DOHH2 (cell line): ENCODE measurements at regions not wholly inside any gene's neighbourhood (a gene's known extent, or its start where the extent isn't known, plus 50 kb on each side); places are given as distances from the start of the nearest gene placed in this dataset.

Source experiments
- H3F3A ChIP-seq: fragments of 200-600 bp; sonication (generic), shearing (Covaris generic); 2 replicates; pipeline ENCODE4 v1.6.0; 2016; ENCODE audit warnings: antibody characterized with exemption, mild to moderate bottlenecking; ENCODE audit not compliant: control insufficient read depth, insufficient read depth
- H3K27ac ChIP-seq: fragments of 200-600 bp; sonication (generic); 2 replicates; pipeline ENCODE4 v1.5.1; 2014; ENCODE audit warnings: low read depth, mild to moderate bottlenecking, low read length, moderate library complexity
- H3K27me3 ChIP-seq: fragments of 200-600 bp; sonication (generic); 2 replicates; pipeline ENCODE4 v1.6.1; 2014; ENCODE audit warnings: mild to moderate bottlenecking, low read length, mixed read lengths; ENCODE audit not compliant: control insufficient read depth
- H3K36me3 ChIP-seq: fragments of 200-600 bp; sonication (generic); 2 replicates; pipeline ENCODE4 v1.6.1; 2014; ENCODE audit warnings: mild to moderate bottlenecking, low read length, moderate library complexity, mixed read lengths; ENCODE audit not compliant: control insufficient read depth
- H3K4me1 ChIP-seq: fragments of 200-600 bp; sonication (generic); 2 replicates; pipeline ENCODE4 v1.6.1; 2014; ENCODE audit warnings: mild to moderate bottlenecking, low read length, mixed read lengths; ENCODE audit not compliant: control insufficient read depth
- H3K4me2 ChIP-seq: fragments of 200-600 bp; sonication (generic); 2 replicates; pipeline ENCODE4 v1.6.0; 2014; ENCODE audit warnings: mild to moderate bottlenecking, low read length, moderate library complexity
- H3K4me3 ChIP-seq: fragments of 200-600 bp; sonication (generic); 2 replicates; pipeline ENCODE4 v1.5.1; 2014; ENCODE audit warnings: mild to moderate bottlenecking, low read length, mixed read lengths
- H3K79me2 ChIP-seq: fragments of 200-600 bp; sonication (generic); 2 replicates; pipeline ENCODE4 v1.6.1; 2014; ENCODE audit warnings: mild to moderate bottlenecking, low read length, mixed read lengths; ENCODE audit not compliant: control insufficient read depth
- H3K9me2 ChIP-seq: fragments of 200-600 bp; sonication (generic); replicated peaks from 2 replicates; pipeline ENCODE4 v1.6.1; 2014; ENCODE audit warnings: mild to moderate bottlenecking, low read length, mixed read lengths; ENCODE audit not compliant: control insufficient read depth
- H3K9me3 ChIP-seq: fragments of 200-600 bp; sonication (generic); 2 replicates; pipeline ENCODE4 v1.6.1; 2014; ENCODE audit warnings: antibody characterized with exemption, low read length, mixed read lengths; ENCODE audit not compliant: control insufficient read depth, insufficient read depth
- H4K20me1 ChIP-seq: fragments of 200-600 bp; sonication (generic); 2 replicates; pipeline ENCODE4 v1.6.0; 2014; ENCODE audit warnings: low read depth, mild to moderate bottlenecking, antibody characterized with exemption, low read length, moderate library complexity; ENCODE audit not compliant: control insufficient read depth, insufficient read depth
- CTCF ChIP-seq: fragments of 200-600 bp; sonication (generic); IDR thresholded peaks from one replicate; pipeline ENCODE4 v1.5.1; 2014; ENCODE audit warnings: antibody characterized with exemption, mild to moderate bottlenecking, low read depth, low read length; ENCODE audit not compliant: poor library complexity, severe bottlenecking
- EZH2phosphoT487 ChIP-seq: fragments of 200-600 bp; sonication (generic); IDR thresholded peaks from 2 replicates; pipeline ENCODE4 v1.6.1; 2017; ENCODE audit warnings: borderline replicate concordance, mild to moderate bottlenecking, antibody characterized with exemption, low read length, moderate library complexity, mixed read lengths

GRCh38 chr20:11347738-11348137, 570.0 kb upstream of the BTBD3 start:
- no peaks in the 10 kb centered on the region for H3K9me3 ChIP-seq
- no peaks in the 10 kb centered on the region for H4K20me1 ChIP-seq
- no peak overlapping the region for H3K4me3 ChIP-seq
- no peaks in the 10 kb centered on the region for H3K27me3 ChIP-seq
- H3K36me3 ChIP-seq, result no peaks in the 10 kb centered on the region
- no peak for TF ChIP-seq EZH2phosphoT487
- no peak for TF ChIP-seq CTCF
- no peak overlapping the region for H3K27ac ChIP-seq
- H3K9me2 ChIP-seq, result no peaks in the 10 kb centered on the region
- H3K4me1 ChIP-seq, result no peaks in the 10 kb centered on the region
- no peak overlapping the region for H3K4me2 ChIP-seq
- H3F3A ChIP-seq, result no peaks in the 10 kb centered on the region
- H3K79me2 ChIP-seq, result no peaks in the 10 kb centered on the region

- Histone ChIP-seq H3K4me3 (no peak overlapping the region), H4K20me1 (no peaks in the 10 kb centered on the region), H3K9me3 (no peaks in the 10 kb centered on the region), H3F3A (no peaks in the 10 kb centered on the region), H3K27me3 (no peaks in the 10 kb centered on the region), H3K36me3 (no peaks in the 10 kb centered on the region), H3K27ac (no peak overlapping the region), H3K4me1 (no peaks in the 10 kb centered on the region), H3K4me2 (no peak overlapping the region), H3K9me2 (no peaks in the 10 kb centered on the region), H3K79me2 (no peaks in the 10 kb centered on the region)
- TF ChIP-seq CTCF (no peak), EZH2phosphoT487 (no peak)
These were observed 567.3 kb upstream of the BTBD3 start for GRCh38 chr20:11350126-11351005.

GRCh38 chr20:11352041-11352440, 565.7 kb upstream of the BTBD3 start:
- H3K36me3 ChIP-seq, result no peaks in the 10 kb centered on the region
- H3K27ac ChIP-seq, result no peak overlapping the region
- TF ChIP-seq CTCF (no peak), EZH2phosphoT487 (no peak)
- H3K4me2 ChIP-seq, result no peak overlapping the region
- H3K4me3 ChIP-seq, result no peak overlapping the region
- H3K27me3 ChIP-seq, result no peaks in the 10 kb centered on the region
- H3F3A ChIP-seq, result no peaks in the 10 kb centered on the region
- no peaks in the 10 kb centered on the region for H3K9me2 ChIP-seq
- H4K20me1 ChIP-seq, result no peaks in the 10 kb centered on the region
- H3K79me2 ChIP-seq, result no peaks in the 10 kb centered on the region
- no peaks in the 10 kb centered on the region for H3K4me1 ChIP-seq
- no peaks in the 10 kb centered on the region for H3K9me3 ChIP-seq
